ENCODE measurements at regions not wholly inside any gene's neighbourhood (a gene's known extent, or its start where the extent isn't known, plus 50 kb on each side); places are given as distances from the start of the nearest gene placed in this dataset.

DNA sequence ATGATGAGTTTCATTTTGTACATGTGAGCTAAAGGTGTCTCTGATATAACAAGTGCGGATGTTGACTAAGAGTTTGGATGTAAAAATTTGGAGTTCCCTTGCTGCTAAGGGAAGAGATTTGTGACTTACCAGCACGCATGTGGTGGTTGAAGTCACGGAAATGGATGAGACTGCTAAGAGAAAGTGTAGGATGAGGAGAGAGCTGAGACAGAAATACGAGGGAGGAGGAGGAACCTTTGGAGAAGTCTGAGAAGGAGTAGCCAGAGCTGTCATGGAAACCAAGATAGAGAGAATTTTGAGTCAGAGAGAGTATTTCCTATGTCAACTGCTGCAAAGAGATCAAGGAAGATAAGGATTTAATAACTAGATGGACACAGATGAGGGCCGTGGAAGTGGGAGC is 106.5 kb upstream of the COL24A1 start:
- TF ChIP-seq, protein P1, sequence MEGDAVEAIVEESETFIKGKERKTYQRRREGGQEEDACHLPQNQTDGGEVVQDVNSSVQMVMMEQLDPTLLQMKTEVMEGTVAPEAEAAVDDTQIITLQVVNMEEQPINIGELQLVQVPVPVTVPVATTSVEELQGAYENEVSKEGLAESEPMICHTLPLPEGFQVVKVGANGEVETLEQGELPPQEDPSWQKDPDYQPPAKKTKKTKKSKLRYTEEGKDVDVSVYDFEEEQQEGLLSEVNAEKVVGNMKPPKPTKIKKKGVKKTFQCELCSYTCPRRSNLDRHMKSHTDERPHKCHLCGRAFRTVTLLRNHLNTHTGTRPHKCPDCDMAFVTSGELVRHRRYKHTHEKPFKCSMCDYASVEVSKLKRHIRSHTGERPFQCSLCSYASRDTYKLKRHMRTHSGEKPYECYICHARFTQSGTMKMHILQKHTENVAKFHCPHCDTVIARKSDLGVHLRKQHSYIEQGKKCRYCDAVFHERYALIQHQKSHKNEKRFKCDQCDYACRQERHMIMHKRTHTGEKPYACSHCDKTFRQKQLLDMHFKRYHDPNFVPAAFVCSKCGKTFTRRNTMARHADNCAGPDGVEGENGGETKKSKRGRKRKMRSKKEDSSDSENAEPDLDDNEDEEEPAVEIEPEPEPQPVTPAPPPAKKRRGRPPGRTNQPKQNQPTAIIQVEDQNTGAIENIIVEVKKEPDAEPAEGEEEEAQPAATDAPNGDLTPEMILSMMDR (IDR thresholded peaks at IDR 0.05): no peak
- TF ChIP-seq ZNF232 (CRISPR knock-in tag; IDR thresholded peaks at IDR 0.05) (no peak), USF2 (CRISPR knock-in tag; IDR thresholded peaks at IDR 0.05) (no peak)

All from WTC11 (cell line).